HG03342 (cell line): ENCODE measurements at regions not wholly inside any gene's neighbourhood (a gene's known extent, or its start where the extent isn't known, plus 50 kb on each side); places are given as distances from the start of the nearest gene placed in this dataset.
A peak's percentile ranks its signal among the peaks of the same experiment; 100 is the strongest.

Experiments used
- ATAC-seq: cut with Tn5 transposase; IDR thresholded peaks from one replicate; pipeline ENCODE4 v1.9.1; 2021; ENCODE audit warnings: mild to moderate bottlenecking, moderate library complexity; ENCODE audit not compliant: unreplicated experiment

DNA sequence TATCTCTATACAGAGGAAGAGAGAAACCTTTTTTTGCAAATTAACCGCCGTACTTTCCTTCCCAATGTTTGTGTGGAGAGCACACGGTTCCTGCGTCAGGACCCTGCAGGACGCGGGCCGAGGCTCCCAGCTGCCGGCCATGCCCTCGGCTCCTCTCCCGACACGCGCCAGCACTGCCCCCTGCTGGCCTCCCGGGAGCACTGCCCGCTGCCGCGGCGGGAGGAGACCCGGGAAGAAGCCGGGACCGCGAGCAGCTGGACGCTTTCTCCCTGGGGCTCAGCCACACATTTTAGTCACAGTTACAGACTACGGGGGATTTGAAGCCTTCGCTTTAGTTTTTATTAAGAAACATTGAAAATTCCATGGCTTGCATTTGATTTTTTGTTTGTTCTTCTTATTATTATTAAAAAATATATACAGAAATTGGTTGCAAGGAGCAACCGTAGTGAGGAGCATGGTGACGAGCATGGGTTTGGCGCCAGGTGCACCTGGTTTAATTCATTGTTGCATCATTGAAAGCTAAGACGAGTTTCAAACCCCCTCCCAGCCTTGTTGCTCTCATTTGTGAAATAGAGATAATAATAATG, 401.2 kb downstream of the GALR1 start:
- ATAC-seq: peak; percentile 88

DNA sequence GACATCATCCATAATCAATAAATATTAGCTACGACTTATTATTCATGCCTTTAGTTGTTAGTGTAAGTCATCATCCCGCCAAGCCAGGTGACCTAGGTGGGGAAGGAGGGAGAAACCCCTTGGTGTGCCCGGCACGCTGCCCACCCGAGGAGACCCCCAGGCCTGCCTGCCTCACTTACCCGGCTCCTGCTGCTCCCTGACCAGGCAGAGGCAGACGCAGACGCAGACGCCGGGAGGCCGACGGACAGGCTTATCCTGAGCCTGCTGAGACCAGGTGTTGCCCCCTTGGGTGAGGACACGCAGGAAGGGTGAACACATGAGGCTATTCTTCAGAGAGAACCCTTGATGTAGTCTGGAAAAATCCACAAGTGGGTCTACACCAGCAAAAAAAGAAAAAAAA, 401.8 kb downstream of the GALR1 start:
- no peak for ATAC-seq

DNA sequence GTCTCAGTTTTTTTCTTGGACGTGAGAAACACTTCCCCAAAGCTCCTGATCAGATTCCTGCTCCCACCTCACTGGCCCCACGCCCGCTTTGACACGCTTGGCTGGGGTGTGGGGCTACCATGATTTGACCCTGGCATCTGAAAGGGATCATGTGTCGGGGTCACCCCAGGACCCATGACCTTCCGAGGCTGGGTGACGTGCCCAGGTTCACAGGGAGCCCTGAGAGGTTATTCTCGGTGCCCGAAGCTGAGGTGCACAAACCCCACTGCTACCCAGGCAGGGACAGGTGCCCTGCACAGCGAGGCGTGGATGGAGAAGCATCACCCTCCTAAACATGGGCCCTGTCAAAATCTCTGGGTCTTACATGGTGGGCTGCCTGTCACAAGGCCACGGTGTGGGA, 404.1 kb downstream of the GALR1 start:
- ATAC-seq: no peak

DNA sequence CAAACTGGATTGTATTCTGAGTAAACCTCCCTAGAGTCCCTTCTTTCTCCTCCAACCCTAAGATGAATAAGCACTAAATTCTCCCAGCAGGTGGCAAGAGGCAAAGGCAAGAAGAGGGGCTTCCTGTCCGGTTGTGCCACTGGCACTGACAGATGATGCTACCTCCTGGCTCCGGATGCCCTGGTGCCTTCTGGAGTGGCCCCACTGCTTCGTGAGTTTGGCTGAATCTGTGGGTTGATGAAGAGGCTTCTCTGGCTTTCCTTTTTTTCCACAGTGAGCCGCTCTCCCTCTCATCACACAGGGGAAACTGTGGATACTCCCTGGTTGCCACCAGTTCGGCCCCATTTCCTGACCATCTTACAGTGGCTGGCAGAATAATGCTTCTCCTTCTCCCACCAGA, 404.7 kb downstream of the GALR1 start:
- ATAC-seq: no peak

DNA sequence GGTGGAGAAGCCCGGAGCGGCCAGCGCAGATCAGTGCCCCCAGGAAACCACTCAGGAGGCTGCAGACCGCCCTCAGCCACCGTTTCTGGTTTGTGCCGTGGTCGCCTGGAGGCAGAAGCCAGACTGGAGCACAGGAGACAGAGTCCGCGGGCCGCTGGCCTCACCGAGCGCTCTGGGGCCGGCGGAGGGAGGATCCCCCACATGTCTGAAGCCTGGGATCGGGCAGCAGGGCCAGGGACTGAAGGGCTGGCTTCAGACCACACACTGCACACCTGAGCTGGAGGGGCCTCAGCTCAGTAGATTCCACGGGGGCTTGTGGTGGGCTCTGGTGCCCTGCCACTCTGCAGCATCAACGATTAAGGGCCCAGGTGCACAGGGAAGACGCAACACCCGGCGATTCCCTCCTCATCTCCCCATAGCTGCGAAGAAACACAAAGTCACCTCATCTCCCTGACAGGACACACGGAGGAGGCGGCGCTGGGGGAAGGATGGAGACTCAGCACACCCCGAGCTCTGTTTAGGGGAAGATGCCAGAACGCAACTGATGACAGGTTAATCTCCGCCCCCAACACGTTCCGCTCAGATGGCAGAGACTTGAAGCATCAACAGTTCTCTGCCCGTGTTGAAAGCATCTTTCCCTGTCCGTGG, 408.1 kb downstream of the GALR1 start:
- ATAC-seq: no peak

DNA sequence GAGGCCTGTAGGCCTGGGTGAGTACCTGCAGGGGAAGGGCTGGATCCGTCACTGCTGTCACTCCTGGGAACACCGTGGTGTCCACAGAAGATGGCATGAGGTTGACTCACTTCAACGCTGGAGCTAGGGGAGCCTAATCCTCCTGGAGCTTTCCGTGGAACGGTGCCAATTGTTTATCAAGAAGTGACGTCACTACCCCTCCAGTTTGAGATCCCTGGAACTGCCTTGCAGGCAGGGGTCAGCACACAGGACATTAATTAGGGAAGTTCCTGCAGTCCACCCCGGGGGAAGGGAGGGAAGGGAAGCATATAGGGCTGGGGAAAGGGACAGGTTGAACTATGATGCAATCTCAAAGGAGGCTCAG, 408.6 kb downstream of the GALR1 start:
- ATAC-seq: no peak

DNA sequence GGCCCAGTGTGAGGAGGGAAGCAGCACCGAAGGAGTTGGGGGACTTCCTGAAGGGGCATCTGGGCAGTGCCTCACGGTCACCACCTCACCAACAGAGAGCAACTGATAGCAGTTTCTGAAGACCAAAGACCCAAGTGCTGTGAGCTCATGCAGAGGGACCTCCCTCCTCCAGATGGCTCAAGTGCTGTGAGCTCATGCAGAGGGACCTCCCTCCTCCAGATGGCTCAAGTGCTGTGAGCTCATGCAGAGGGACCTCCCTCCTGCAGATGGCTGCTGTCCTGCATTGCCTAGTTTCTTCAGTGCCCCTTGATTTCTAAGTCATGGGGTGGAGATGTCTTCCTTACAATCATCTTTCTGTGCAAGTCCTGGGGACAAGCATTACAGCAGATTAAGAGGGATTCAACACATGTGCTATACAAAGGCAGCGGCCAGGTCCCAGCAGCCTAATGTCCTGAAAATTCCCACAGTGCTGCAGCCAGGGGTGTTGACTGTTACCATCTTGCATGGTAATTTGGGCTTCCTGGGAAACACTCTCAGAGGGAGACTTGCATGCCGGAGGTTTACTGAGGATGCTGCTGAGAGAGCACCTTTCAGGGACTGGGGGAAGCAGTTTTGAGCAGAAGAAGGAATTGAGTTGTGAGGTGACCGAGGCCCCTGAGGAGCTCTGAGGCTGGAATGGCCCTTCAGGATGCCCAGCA, 409.3 kb downstream of the GALR1 start:
- ATAC-seq: no peak

DNA sequence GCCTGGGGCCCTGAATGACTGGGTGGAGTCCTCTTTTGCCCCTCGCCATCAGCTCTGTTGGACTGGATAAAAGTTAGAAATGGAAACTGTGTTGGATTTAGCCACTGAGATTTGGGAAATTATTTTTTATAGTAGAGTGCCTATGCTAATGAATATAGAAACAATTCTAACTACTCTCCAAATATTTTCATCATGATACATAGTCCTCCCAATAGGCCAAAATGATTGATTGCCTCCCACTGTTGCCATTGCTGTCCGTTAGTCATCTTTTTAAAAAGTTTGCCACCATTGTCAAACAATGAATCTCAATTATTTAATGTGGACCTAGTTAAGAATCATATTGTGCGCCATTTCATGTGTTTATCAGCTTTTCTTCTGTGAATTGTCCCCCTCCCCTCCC, 417.0 kb downstream of the GALR1 start:
- no peak for ATAC-seq

DNA sequence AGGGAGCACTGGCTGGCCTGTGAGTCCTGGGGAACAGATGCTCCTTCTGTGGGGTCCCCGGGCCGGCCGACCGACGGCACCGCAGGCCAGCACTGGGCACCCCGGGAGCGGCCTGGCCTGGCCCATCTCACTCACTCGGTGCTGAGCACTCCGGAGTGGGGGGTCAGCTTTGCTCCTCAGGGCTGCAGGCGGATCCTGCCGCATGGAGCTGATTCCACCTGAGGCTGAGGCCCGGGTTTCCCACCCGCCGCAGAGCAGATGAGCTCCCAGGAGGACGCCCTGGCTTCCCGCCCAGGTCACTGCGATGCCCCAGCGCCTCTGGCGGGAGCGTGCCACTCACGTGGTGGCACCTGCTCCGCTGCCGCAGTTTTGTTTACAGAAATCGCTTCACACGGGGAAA, 418.6 kb downstream of the GALR1 start:
- no peak for ATAC-seq

DNA sequence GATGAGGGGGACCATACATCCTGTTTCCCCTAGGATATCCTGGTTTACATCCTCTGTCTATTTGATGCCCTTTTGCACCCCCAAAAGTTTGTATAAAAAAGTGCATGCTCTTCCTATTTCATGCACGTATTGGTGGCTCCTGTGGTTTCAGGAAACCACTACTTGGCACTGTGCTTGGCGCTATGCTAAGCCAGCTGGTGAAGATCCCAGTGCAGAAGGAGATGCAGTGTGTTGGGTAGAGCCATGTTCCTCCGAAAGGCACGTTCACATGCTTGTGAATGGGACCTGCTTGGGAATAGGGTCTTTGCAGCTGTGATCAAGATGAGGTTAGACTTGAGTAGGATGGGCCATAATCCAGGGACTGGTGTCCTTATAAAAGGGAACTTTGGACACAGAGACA, 419.7 kb downstream of the GALR1 start:
- no peak for ATAC-seq

DNA sequence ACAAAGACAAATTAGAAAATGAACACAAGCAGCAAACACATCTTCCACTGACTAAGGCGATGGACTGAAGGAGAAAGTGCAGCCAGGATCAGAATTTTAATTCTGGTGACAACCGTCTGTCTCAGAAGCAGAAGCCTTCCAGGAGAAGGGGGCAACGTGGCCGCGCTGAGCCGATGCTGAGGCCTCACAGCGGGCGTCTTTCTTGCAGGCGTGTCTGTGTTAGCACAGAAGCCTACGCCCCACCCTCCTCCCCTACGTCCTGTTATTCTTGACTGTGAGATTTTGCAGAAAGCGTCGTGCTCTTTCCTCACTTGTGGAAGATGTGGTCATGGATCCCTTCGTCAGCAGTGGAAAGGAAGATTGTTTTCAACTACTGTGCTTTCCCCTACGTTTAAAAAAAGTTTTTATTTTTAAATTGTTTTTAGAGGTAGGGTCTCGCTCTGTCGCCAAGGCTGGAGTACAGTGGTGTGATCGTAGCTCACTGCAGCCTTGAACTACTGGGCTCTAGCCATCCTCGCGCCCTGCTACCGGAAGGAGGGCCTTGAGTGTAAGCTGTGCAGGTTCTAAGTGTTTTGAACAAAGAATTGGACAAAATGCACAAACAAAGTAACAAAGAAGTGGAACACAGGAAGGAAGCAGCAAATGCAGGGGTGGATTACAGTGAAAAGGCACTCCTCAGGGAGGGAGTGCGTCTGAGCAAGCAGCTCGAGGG, 422.0 kb downstream of the GALR1 start:
- ATAC-seq: no peak

DNA sequence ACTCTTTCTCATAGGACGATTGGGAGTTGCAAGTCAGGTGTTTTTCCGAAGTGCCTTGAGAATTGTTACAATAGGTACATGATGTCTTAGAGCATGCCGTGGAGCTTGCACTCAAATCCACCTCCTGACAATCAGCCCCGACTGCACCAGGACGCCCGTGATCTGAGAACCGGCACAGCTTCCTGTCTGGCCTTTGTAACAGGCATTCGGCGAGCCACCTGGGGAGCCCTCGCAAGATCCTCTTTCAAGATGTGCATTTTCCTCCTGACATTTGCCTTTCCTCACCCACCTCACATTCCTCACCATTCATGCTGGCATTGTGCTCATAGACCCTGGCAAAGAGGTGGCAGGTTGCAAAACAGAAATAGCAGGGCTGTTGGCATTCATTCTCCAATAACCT, 427.3 kb downstream of the GALR1 start:
- no peak for ATAC-seq

DNA sequence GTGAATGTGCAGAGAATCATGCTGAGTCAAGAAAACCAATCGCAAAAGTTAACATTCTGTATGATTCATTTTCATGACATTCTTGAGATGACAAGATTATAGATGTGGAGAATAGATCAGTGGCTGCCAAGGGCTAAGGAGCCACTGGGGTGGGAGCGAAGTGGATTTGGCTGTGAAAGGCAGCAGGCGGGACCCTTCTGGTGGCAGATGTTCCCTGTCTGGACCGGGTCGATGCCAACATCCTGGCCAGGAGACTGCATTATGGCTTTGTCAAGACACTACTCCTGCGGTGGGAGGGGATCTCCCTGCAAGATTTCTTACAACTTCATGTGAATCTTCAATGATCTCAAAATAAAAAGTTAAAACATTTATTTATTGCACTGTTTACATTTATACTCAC, 427.9 kb downstream of the GALR1 start:
- no peak for ATAC-seq

DNA sequence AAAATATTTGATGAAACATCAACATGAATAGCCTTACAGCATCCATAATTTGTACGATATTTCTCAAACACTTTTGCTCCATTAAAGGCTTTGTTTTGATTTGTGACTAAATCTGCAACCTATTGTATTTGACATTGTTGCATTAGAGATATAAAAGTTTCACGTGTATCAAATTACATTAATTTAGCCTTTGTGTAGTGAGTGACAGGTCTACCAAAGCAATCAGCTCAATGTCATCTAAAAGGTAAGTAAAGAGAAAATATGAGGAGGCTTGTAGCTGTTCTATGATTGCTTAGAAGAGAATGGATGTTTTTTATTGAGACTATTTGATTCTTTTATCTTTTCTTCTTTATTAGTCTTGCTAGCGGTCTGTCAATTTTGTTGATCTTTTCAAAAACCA, 430.2 kb downstream of the GALR1 start:
- ATAC-seq: no peak

DNA sequence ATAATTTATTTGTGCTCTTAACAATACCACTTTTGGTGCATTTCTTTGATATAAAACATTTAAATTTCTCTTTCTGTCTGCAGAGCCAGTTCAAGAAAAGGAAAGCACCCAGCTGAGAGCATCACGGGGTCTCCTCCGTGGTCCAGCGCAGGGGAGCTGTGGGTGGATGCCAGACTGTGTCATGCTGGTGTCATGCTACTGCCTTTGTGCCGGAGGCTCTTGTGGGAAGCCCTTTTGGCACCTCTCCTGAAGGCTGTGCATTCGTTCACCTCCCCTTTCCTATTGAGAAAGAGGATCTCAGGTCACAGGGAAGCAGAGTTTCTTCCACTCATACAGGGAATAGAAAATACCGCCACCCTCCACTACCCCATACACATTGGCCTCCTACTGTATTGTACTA, 450.4 kb downstream of the GALR1 start:
- no peak for ATAC-seq

DNA sequence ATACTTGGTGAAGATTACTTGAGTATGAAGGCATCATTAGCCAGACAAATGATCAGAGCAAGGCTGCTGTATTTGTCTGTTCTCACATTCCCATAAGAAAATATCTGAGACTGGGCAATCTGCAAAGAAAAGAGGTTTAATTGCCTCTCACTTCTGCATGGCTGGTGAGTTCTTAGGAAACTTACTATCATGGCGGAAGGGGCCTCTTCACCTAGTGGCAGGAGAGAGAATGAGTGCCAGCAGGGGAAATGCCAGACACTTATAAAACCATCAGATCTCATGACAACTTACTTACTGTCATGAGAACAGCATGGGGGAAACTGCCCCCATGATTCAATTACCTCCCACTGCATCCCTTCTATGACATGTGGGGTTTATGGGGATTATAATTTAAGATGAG, 452.3 kb downstream of the GALR1 start:
- no peak for ATAC-seq

DNA sequence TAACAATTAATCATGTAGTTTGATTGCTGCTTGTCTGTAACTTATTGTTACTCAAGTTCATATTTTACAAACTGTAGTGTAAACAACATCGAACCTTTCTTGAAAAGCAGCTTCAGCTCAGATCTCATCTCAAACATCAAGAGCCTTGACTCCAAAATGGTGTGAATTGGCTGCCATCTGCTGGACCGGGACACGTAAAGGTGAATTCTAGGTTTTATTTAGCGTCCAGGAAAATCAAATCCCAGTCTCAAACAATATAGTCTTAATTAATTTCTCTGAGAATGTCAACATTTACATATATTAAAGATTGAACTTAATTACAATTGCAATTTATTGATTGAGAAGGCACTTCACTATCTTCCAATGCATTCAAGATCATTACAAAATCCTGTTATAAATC, 453.0 kb downstream of the GALR1 start:
- no peak for ATAC-seq

DNA sequence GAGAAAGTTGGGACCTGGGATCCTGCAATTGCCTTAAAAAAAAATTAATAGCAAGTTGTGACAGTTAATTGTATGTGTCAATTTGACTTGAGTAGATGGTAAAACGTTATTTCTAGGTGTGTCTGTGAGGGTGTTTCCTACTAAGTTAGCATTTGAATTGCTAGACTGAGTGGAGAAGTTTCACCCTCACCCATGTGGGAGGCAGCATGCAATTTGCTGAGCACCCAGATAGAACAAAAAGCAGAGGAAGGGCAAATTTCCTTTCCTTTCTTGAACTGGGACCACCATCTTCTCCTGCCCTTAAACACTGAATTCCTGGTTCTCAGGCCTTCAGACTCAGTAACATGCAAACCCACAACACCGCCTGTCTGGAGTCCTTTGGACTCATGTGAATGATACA, 455.7 kb downstream of the GALR1 start:
- ATAC-seq: no peak

DNA sequence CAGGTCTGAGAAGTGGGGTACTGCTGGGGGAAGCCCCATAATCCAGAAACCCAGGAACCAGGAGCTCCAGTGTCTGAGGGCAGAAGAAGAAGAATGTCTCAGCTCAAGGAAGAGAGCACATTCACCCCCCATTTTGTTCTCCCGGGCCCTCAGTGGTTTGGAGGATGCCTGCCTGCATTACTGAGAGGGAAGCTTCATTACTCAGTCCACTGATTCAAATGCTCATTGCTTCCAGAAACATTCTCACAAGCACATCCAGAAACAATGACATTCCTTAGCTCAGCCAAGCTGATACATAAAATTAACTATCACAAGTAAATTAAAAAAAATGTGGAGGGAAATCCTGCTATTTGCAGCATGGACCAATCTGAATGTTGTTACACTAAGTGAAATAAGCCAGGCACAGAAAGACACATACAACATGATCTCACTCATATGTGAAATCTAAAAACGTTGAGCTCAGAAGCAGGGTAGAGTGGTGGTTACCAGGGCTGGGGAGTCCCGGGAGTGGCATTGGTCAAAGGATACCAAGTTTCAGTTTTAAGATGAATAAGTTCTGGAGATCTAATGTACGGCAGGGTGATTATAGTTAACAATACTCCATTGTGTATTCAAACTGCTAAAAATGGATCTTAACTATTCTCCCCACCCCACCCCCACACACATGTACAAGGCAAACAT, 459.3 kb downstream of the GALR1 start:
- peak; percentile 86 for ATAC-seq

DNA sequence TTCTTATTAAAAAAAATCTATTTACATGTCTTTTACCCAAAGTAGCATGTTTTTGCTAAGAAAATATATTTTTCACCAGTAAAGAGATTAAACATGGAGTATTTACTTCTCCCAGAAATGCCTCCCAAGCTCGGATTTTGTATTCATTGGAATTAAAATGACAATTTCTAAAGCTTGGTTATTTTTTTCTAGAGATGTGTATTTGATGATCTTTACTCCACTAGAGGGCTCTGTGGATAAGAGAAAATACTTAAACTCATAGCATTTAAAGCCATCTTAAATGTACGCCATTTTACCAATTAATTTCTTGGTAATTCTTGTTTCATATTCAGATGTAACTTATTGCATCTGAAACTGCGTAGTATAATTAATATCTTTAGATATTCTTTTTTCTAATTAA, 461.4 kb downstream of the GALR1 start:
- no peak for ATAC-seq

DNA sequence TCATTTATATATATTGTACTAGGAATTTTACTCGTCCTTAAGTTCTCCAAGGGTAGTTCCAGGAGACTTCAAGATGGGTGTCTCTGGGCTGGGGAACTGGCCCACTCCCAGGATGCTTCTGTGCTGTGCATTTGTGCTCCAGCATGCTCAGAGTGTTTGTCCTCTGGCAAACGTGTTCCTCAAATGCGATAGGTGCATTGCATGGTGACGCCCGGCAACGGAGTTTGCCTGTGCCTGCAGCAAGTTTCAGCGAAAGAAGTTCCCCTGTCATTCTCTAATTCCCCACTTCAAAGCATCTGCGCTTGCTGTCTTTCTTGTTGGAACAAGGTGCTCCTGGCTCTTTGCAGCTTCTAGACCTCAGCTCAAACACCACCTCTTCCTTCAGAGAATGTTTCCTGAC, 465.1 kb downstream of the GALR1 start:
- ATAC-seq: no peak

DNA sequence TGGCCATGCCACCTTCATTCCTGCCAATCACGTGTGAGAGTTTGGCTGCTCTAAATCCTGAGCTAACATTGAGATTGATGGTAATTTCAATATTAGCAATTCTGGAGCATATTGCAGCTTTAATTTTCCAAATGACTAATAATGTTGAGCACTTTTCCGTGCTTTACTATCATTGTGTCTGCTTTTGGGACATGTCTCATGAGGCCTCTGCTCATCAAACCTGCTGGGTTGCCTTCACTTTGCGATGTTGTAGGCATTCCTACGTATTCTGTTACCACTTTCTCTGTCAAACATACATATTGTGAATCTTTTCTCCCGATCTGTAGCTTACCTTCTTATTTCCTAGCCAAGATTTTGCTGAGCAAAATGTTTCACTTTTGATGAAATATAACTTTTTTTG, 466.6 kb downstream of the GALR1 start:
- ATAC-seq: no peak
